ENCODE measurements at regions not wholly inside any gene's neighbourhood (a gene's known extent, or its start where the extent isn't known, plus 50 kb on each side); places are given as distances from the start of the nearest gene placed in this dataset.

DNA sequence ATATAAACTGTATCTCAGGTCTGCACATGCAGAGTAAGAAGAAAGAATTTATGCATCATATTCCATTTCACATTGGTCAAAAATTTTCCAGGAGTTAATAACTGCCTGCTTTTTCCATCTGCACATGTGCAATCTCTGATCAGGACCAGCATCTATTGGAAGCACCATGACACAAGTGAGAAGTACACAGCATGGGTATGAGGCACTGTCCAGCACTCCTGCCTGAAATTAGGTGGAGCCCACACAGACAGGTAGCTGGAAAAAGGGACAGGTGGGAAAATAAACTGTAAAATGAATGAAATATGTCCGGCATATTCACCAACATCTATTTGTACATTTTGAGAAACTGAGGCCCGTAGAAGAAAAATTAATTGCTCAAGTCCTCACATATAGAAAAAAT lies 609.2 kb upstream of the NXPH2 start:
- Histone ChIP-seq H2BK15ac (ENCODE audit: low read depth, low read length) (no peak overlapping the region), H2AFZ (ENCODE audit: low read length) (no peak overlapping the region), H3K9ac (ENCODE audit: extremely low read depth, insufficient read length, low read length) (no peak overlapping the region), H3T11ph (ENCODE audit: low read length) (no peak overlapping the region), H2BK12ac (ENCODE audit: insufficient read length, low read depth, low read length) (no peak overlapping the region), H2BK20ac (ENCODE audit: low read depth, low read length, poor library complexity, severe bottlenecking) (no peak overlapping the region), H3K9me3 (ENCODE audit: control insufficient read depth, low read depth, low read length) (no peaks in the 10 kb centered on the region), H3K23me2 (ENCODE audit: insufficient read length, low read depth, low read length, poor library complexity, severe bottlenecking) (no peaks in the 10 kb centered on the region), H3K14ac (ENCODE audit: insufficient read depth, low read length) (no peak overlapping the region), H3K27ac (ENCODE audit: insufficient read length, low read depth, low read length) (no peak overlapping the region), H3K23ac (ENCODE audit: insufficient read length, low read depth, low read length) (no peak overlapping the region), H4K8ac (replicated peaks; ENCODE audit: insufficient read length, low read depth, low read length) (no peak overlapping the region), H3K4me1 (ENCODE audit: insufficient read depth, low read length) (no peaks in the 10 kb centered on the region), H3K79me2 (ENCODE audit: insufficient read depth, low read length) (no peaks in the 10 kb centered on the region), H3K79me1 (ENCODE audit: insufficient read depth, low read depth, low read length, poor library complexity, severe bottlenecking) (no peaks in the 10 kb centered on the region), H2BK5ac (ENCODE audit: insufficient read length, low read length) (no peak overlapping the region), H3K4ac (ENCODE audit: low read depth, low read length) (no peak overlapping the region), H3K4me2 (ENCODE audit: insufficient read depth, insufficient read length, low read length) (no peak overlapping the region), H3K56ac (ENCODE audit: insufficient read length, low read depth, low read length) (no peak overlapping the region), H3K27me3 (ENCODE audit: insufficient read depth, low read length) (no peaks in the 10 kb centered on the region), H4K20me1 (ENCODE audit: control insufficient read depth, insufficient read depth, insufficient read length) (no peaks in the 10 kb centered on the region), H4K91ac (ENCODE audit: insufficient read length, low read depth, low read length) (no peak overlapping the region), H4K5ac (ENCODE audit: insufficient read length, low read depth, low read length) (no peak overlapping the region), H3K18ac (ENCODE audit: insufficient read length, low read depth, low read length) (no peak overlapping the region), H2BK120ac (ENCODE audit: low read depth, low read length, poor library complexity, severe bottlenecking) (no peak overlapping the region), H2AK5ac (ENCODE audit: insufficient read length, low read length) (no peak overlapping the region)
- TF ChIP-seq, protein P1, sequence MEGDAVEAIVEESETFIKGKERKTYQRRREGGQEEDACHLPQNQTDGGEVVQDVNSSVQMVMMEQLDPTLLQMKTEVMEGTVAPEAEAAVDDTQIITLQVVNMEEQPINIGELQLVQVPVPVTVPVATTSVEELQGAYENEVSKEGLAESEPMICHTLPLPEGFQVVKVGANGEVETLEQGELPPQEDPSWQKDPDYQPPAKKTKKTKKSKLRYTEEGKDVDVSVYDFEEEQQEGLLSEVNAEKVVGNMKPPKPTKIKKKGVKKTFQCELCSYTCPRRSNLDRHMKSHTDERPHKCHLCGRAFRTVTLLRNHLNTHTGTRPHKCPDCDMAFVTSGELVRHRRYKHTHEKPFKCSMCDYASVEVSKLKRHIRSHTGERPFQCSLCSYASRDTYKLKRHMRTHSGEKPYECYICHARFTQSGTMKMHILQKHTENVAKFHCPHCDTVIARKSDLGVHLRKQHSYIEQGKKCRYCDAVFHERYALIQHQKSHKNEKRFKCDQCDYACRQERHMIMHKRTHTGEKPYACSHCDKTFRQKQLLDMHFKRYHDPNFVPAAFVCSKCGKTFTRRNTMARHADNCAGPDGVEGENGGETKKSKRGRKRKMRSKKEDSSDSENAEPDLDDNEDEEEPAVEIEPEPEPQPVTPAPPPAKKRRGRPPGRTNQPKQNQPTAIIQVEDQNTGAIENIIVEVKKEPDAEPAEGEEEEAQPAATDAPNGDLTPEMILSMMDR (conservative IDR thresholded peaks at IDR 0.05) = no peak
- Mint-ChIP-seq H3K27ac (no peak overlapping the region), H3K9me3 (no peaks in the 10 kb centered on the region), H3K36me3 (ENCODE audit: insufficient read depth in 1 of 3, low read depth in 3 of 3) (no peaks in the 10 kb centered on the region), H3K27me3 (ENCODE audit: low read depth) (no peaks in the 10 kb centered on the region), H3K4me3 (no peak overlapping the region), H3K4me1 (no peaks in the 10 kb centered on the region)
- DNase-seq = no peak
- WGBS (ENCODE audit: extremely low coverage, insufficient read length, low lambda C conversion rate) = no CpG with 5 or more reads among the region's 2 CpGs
